NOMO-1 treated with DMSO at 0.1 percent for 48 hours (cell line): ENCODE measurements at regions not wholly inside any gene's neighbourhood (a gene's known extent, or its start where the extent isn't known, plus 50 kb on each side); places are given as distances from the start of the nearest gene placed in this dataset.
A peak's percentile ranks its signal among the peaks of the same experiment; 100 is the strongest.

Source experiments
- DNase-seq: peaks from one replicate; lab custom pipeline; 2025; ENCODE audit not compliant: unreplicated experiment; lab: John Stamatoyannopoulos, UW

- no peak for DNase-seq
These were observed 91.9 kb upstream of the NPY start for GRCh38 chr7:24192053-24192452.

GRCh38 chr7:24192691-24193090, 91.3 kb upstream of the NPY start:
- DNase-seq, result no peak

GRCh38 chr7:24197852-24198251, 86.1 kb upstream of the NPY start:
- no peak for DNase-seq

- DNase-seq, result peak; percentile 46
These were observed 84.0 kb upstream of the NPY start for GRCh38 chr7:24199978-24200377.

- DNase-seq, result no peak
These were observed 83.5 kb upstream of the NPY start for GRCh38 chr7:24200407-24200966.

- no peak for DNase-seq
These were observed 82.8 kb upstream of the NPY start for GRCh38 chr7:24201226-24201625.

GRCh38 chr7:24212073-24212472, 71.9 kb upstream of the NPY start:
- no peak for DNase-seq

- DNase-seq, result no peak
These were observed 70.7 kb upstream of the NPY start for GRCh38 chr7:24213311-24213710.

- no peak for DNase-seq
These were observed 69.3 kb upstream of the NPY start for GRCh38 chr7:24214670-24215069.

- no peak for DNase-seq
These were observed 67.3 kb upstream of the NPY start for GRCh38 chr7:24216576-24217125.

GRCh38 chr7:24221500-24221899, 62.5 kb upstream of the NPY start:
- no peak for DNase-seq

- DNase-seq, result no peak
These were observed 56.9 kb upstream of the NPY start for GRCh38 chr7:24227068-24227467.

- peak; percentile 36 for DNase-seq
These were observed 56.2 kb upstream of the NPY start for GRCh38 chr7:24227603-24228359.

- no peak for DNase-seq
These were observed 54.3 kb upstream of the NPY start for GRCh38 chr7:24229481-24230226.

GRCh38 chr7:24231493-24231892, 52.5 kb upstream of the NPY start:
- no peak for DNase-seq

- DNase-seq, result no peak
These were observed 50.6 kb upstream of the NPY start for GRCh38 chr7:24233386-24233785.
